WTC11 (cell line): ENCODE measurements at regions not wholly inside any gene's neighbourhood (a gene's known extent, or its start where the extent isn't known, plus 50 kb on each side); places are given as distances from the start of the nearest gene placed in this dataset.

Experiments used
- ATAC-seq: fragments of 200-7000 bp; cut with Tn5 transposase; 2 replicates; pipeline ENCODE4 v1.10.0; 2021; ENCODE audit warnings: mild to moderate bottlenecking, moderate library complexity
- CTCF ChIA-PET: fragments of 300-600 bp; sonication (Branson Sonifier 250); formaldehyde crosslinking; loops from one replicate; lab custom pipeline; 2021; ENCODE audit warnings: antibody characterized with exemption; lab: Charles Lee
- POLR2A ChIA-PET: fragments of 350-600 bp; sonication (Branson Sonifier 250); formaldehyde crosslinking; loops from one replicate; lab custom pipeline; 2021; ENCODE audit warnings: antibody characterized with exemption; lab: Charles Lee
- DNase-seq: peaks from one replicate; pipeline ENCODE4 v3.0.0; 2021; ENCODE audit warnings: low spot score
- H3K27ac Mint-ChIP-seq: 2 replicates; pipeline ENCODE4 v1.8.0; 2021; ENCODE audit warnings: mixed read lengths
- H3K27me3 Mint-ChIP-seq: 2 replicates; pipeline ENCODE4 v1.8.0; 2021; ENCODE audit warnings: low read depth, mild to moderate bottlenecking, moderate library complexity, mixed read lengths
- H3K36me3 Mint-ChIP-seq: 2 replicates; pipeline ENCODE4 v1.8.0; 2021; ENCODE audit warnings: mixed read lengths
- H3K4me1 Mint-ChIP-seq: 2 replicates; pipeline ENCODE4 v1.8.0; 2022; ENCODE audit warnings: mixed read lengths
- H3K4me3 Mint-ChIP-seq: 2 replicates; pipeline ENCODE4 v1.8.0; 2021; ENCODE audit warnings: mild to moderate bottlenecking, moderate library complexity, mixed read lengths
- H3K9me3 Mint-ChIP-seq: 2 replicates; pipeline ENCODE4 v1.8.0; 2021; ENCODE audit warnings: mixed read lengths
- ATF3 ChIP-seq: sonication (generic); formaldehyde crosslinking; conservative IDR thresholded peaks from 2 replicates; pipeline ENCODE4 v1.8.1; 2022; ENCODE audit warnings: mild to moderate bottlenecking, missing genetic modification reagents
- CDX4 ChIP-seq: fragments of 250-450 bp; sonication (Bioruptor Pico); IDR thresholded peaks from 2 replicates; pipeline ENCODE4 v1.9.0; 2021; ENCODE audit warnings: moderate library complexity, mild to moderate bottlenecking, inconsistent platforms, borderline replicate concordance
- CREM ChIP-seq: sonication (generic); formaldehyde crosslinking; IDR thresholded peaks from 2 replicates; pipeline ENCODE4 v1.8.1; 2022; ENCODE audit warnings: mild to moderate bottlenecking, missing genetic modification reagents, moderate library complexity
- ELF4 ChIP-seq: sonication (generic); formaldehyde crosslinking; IDR thresholded peaks from 2 replicates; pipeline ENCODE4 v1.8.1; 2022; ENCODE audit warnings: low read depth, mild to moderate bottlenecking, moderate library complexity, missing genetic modification reagents
- ESRRA ChIP-seq: sonication (generic); formaldehyde crosslinking; IDR thresholded peaks from 2 replicates; pipeline ENCODE4 v1.8.1; 2022; ENCODE audit warnings: mild to moderate bottlenecking, missing genetic modification reagents, borderline replicate concordance
- FOXJ3 ChIP-seq: sonication (generic); formaldehyde crosslinking; IDR thresholded peaks from 2 replicates; pipeline ENCODE4 v1.9.0; 2021; ENCODE audit warnings: missing genetic modification reagents, mild to moderate bottlenecking, borderline replicate concordance
- FOXP1 ChIP-seq: sonication (generic); formaldehyde crosslinking; IDR thresholded peaks from 2 replicates; pipeline ENCODE4 v1.8.0; 2022; ENCODE audit warnings: missing genetic modification reagents, mild to moderate bottlenecking, moderate library complexity, borderline replicate concordance
- HMGA2 ChIP-seq: fragments of 250-450 bp; sonication (Bioruptor Pico); IDR thresholded peaks from 2 replicates; pipeline ENCODE4 v1.4.0; 2021; ENCODE audit warnings: mild to moderate bottlenecking, moderate library complexity
- KAT7 ChIP-seq: sonication (generic); formaldehyde crosslinking; IDR thresholded peaks from 2 replicates; pipeline ENCODE4 v1.8.1; 2023; ENCODE audit warnings: missing genetic modification reagents, mild to moderate bottlenecking, borderline replicate concordance
- MXD4 ChIP-seq: fragments of 250-450 bp; sonication (Bioruptor Pico); IDR thresholded peaks from 2 replicates; pipeline ENCODE4 v1.8.0; 2021; ENCODE audit warnings: mild to moderate bottlenecking, moderate library complexity, borderline replicate concordance
- TP53 ChIP-seq: sonication (generic); formaldehyde crosslinking; IDR thresholded peaks from 2 replicates; pipeline ENCODE4 v1.8.1; 2023; ENCODE audit warnings: mild to moderate bottlenecking, missing genetic modification reagents
- ZBTB43 ChIP-seq: sonication (generic); formaldehyde crosslinking; IDR thresholded peaks from 2 replicates; pipeline ENCODE4 v1.8.1; 2023; ENCODE audit warnings: mild to moderate bottlenecking, missing genetic modification reagents
- ZNF121 ChIP-seq: sonication (generic); formaldehyde crosslinking; IDR thresholded peaks from 2 replicates; pipeline ENCODE4 v1.8.0; 2023; ENCODE audit warnings: missing genetic modification reagents
- ZNF396 ChIP-seq: fragments of 250-450 bp; sonication (Bioruptor Pico); IDR thresholded peaks from 2 replicates; pipeline ENCODE4 v1.8.0; 2021; ENCODE audit warnings: mild to moderate bottlenecking, moderate library complexity, borderline replicate concordance
- ZNF423 ChIP-seq: fragments of 250-450 bp; sonication (Bioruptor Pico); IDR thresholded peaks from 2 replicates; pipeline ENCODE4 v2.1.2; 2022; ENCODE audit warnings: mild to moderate bottlenecking, moderate library complexity
- ZNF512 ChIP-seq: sonication (generic); formaldehyde crosslinking; IDR thresholded peaks from 2 replicates; pipeline ENCODE4 v1.8.1; 2022; ENCODE audit warnings: missing genetic modification reagents, borderline replicate concordance
- TF ChIP-seq, protein P1 (sequence below): fragments of 250-450 bp; sonication (Bioruptor Pico); IDR thresholded peaks from 2 replicates; pipeline ENCODE4 v1.9.0; 2021; ENCODE audit warnings: mild to moderate bottlenecking
- TF ChIP-seq, protein P2 (sequence below): fragments of 250-450 bp; sonication (Bioruptor Pico); IDR thresholded peaks from 2 replicates; pipeline ENCODE4 v1.8.0; 2021; ENCODE audit warnings: mild to moderate bottlenecking
- TF ChIP-seq, protein P3 (sequence below): sonication (generic); formaldehyde crosslinking; IDR thresholded peaks from 2 replicates; pipeline ENCODE4 v1.8.1; 2023; ENCODE audit warnings: mild to moderate bottlenecking, missing genetic modification reagents
- TF ChIP-seq, protein P4 (sequence below): sonication (generic); formaldehyde crosslinking; IDR thresholded peaks from 2 replicates; pipeline ENCODE4 v1.8.1; 2022; ENCODE audit warnings: low read depth, mild to moderate bottlenecking, moderate library complexity, missing genetic modification reagents, borderline replicate concordance

DNA sequence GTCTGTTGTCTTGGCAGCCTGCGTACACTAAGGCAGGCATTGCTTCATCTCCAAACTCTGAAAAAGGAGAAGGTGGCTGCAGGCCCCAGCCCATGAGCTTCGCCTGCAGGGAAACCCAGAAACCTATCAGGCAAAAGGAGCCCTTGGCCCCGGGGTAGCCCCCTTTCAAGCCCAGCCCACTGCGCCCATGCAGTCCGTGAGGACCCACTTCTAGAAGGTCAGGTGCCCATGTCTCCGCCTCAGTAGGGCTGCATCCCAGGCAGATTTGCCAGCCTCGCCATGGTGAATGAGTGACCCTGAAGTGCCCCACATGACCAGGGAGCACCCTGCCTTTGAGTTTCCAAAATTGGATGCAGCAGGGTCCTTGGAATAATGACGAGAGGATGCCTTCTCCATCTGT is 1158.4 kb downstream of the BRD1 start:
- DNase-seq = no peak
- Mint-ChIP-seq H3K36me3 (peaks cover 32% of the 10 kb centered on the region), H3K27me3 (no peaks in the 10 kb centered on the region; the same call in none of the 2 replicates), H3K27ac (no peak overlapping the region), H3K4me1 (no peaks in the 10 kb centered on the region)
- CTCF ChIA-PET = no interaction called here
- TF ChIP-seq FOXJ3 (CRISPR knock-in tag) (no peak), ZNF121 (CRISPR knock-in tag) (no peak), CREM (CRISPR knock-in tag) (no peak), HMGA2 (CRISPR knock-in tag) (no peak), CDX4 (CRISPR knock-in tag) (no peak), ESRRA (no peak), ZNF512 (CRISPR knock-in tag) (no peak), TP53 (no peak), ZNF423 (CRISPR knock-in tag) (no peak), ZNF396 (CRISPR knock-in tag) (no peak)
- TF ChIP-seq, protein P1, sequence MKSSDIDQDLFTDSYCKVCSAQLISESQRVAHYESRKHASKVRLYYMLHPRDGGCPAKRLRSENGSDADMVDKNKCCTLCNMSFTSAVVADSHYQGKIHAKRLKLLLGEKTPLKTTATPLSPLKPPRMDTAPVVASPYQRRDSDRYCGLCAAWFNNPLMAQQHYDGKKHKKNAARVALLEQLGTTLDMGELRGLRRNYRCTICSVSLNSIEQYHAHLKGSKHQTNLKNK (CRISPR knock-in tag) = no peak
- TF ChIP-seq, protein P2, sequence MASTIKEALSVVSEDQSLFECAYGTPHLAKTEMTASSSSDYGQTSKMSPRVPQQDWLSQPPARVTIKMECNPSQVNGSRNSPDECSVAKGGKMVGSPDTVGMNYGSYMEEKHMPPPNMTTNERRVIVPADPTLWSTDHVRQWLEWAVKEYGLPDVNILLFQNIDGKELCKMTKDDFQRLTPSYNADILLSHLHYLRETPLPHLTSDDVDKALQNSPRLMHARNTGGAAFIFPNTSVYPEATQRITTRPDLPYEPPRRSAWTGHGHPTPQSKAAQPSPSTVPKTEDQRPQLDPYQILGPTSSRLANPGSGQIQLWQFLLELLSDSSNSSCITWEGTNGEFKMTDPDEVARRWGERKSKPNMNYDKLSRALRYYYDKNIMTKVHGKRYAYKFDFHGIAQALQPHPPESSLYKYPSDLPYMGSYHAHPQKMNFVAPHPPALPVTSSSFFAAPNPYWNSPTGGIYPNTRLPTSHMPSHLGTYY (CRISPR knock-in tag) = no peak
- TF ChIP-seq, all 79 proteins: peak for 0
- no peak for ATAC-seq
- no peak overlapping the region for H3K4me3 Mint-ChIP-seq
- peaks cover 30% of the 10 kb centered on the region for H3K9me3 Mint-ChIP-seq
- POLR2A ChIA-PET = no interaction called here

DNA sequence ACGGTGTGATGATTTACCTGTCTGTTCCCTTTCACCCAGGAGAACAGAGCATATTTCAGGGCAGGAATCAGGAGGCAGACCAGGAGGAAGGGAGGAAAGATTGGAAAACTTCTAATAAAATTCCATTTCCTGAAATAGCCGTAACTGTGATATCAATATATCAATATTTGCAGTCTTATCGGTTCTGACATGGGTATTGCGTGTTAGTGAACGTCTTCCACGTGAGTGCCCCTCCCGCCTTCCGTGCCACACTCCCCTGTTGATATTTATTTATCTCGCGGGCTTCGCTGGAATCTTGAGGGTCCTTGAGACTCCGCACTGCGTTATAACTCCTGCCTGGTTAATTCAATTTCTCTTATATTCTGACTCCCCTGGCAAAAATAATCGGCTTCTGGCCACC is 1160.4 kb downstream of the BRD1 start:
- TF ChIP-seq KAT7 (CRISPR knock-in tag) (no peak), ELF4 (CRISPR knock-in tag) (no peak), ZBTB43 (CRISPR knock-in tag) (no peak), FOXP1 (no peak), MXD4 (CRISPR knock-in tag) (no peak), ATF3 (no peak)
- TF ChIP-seq, protein P3, sequence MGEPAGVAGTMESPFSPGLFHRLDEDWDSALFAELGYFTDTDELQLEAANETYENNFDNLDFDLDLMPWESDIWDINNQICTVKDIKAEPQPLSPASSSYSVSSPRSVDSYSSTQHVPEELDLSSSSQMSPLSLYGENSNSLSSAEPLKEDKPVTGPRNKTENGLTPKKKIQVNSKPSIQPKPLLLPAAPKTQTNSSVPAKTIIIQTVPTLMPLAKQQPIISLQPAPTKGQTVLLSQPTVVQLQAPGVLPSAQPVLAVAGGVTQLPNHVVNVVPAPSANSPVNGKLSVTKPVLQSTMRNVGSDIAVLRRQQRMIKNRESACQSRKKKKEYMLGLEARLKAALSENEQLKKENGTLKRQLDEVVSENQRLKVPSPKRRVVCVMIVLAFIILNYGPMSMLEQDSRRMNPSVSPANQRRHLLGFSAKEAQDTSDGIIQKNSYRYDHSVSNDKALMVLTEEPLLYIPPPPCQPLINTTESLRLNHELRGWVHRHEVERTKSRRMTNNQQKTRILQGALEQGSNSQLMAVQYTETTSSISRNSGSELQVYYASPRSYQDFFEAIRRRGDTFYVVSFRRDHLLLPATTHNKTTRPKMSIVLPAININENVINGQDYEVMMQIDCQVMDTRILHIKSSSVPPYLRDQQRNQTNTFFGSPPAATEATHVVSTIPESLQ (CRISPR knock-in tag) = no peak
- TF ChIP-seq, protein P4, sequence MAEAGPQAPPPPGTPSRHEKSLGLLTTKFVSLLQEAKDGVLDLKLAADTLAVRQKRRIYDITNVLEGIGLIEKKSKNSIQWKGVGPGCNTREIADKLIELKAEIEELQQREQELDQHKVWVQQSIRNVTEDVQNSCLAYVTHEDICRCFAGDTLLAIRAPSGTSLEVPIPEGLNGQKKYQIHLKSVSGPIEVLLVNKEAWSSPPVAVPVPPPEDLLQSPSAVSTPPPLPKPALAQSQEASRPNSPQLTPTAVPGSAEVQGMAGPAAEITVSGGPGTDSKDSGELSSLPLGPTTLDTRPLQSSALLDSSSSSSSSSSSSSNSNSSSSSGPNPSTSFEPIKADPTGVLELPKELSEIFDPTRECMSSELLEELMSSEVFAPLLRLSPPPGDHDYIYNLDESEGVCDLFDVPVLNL (CRISPR knock-in tag) = no peak
- CTCF ChIA-PET = no interaction called here
- ATAC-seq (no peak), DNase-seq (no peak)
- Mint-ChIP-seq H3K27ac (no peak overlapping the region), H3K27me3 (no peaks in the 10 kb centered on the region; the same call in 1 of the 2 replicates), H3K4me1 (no peaks in the 10 kb centered on the region), H3K9me3 (peaks cover 34% of the 10 kb centered on the region), H3K4me3 (no peak overlapping the region), H3K36me3 (peaks cover 33% of the 10 kb centered on the region)
- POLR2A ChIA-PET = no interaction called here
